HEK293 (cell line): ENCODE measurements at regions not wholly inside any gene's neighbourhood (a gene's known extent, or its start where the extent isn't known, plus 50 kb on each side); places are given as distances from the start of the nearest gene placed in this dataset.

Experiments used
- CTCF ChIA-PET: fragments of 350-600 bp; formaldehyde crosslinking; extraction: SDS; loops from one replicate; lab custom pipeline; 2021; ENCODE audit warnings: antibody characterized with exemption; lab: Yijun Ruan, JAX
- POLR2A ChIA-PET: fragments of 300-600 bp; formaldehyde crosslinking; extraction: SDS; loops from one replicate; lab custom pipeline; 2020; ENCODE audit warnings: antibody characterized with exemption, inconsistent platforms; lab: Yijun Ruan, JAX
- H3K27ac ChIP-seq: fragments of 200-500 bp; sonication (Bioruptor generic); 2 replicates; pipeline ENCODE4 v1.5.1; 2014; ENCODE audit warnings: low read depth, low read length, control low read depth, inconsistent platforms; ENCODE audit errors: extremely low read depth
- H3K36me3 ChIP-seq, 2 experiments: fragments of 200-500 bp in 1 of 2; sonication (Bioruptor generic) in 1 of 2; 1 replicate in 1 of 2; 2 replicates in 1 of 2; pipeline ENCODE4 v1.5.1; 2014 to 2017; ENCODE audit warnings: inconsistent platforms in 2 of 2, low read length in 2 of 2; ENCODE audit not compliant: control insufficient read depth in 2 of 2, insufficient read depth in 1 of 2
- H3K4me1 ChIP-seq: fragments of 200-500 bp; sonication (Bioruptor generic); 2 replicates; pipeline ENCODE4 v1.5.1; 2014; ENCODE audit warnings: mild to moderate bottlenecking, low read length, inconsistent platforms; ENCODE audit not compliant: control insufficient read depth, insufficient read depth
- H3K4me3 ChIP-seq: 2 replicates; pipeline ENCODE4 v1.5.1; 2011; ENCODE audit warnings: low read depth, mild to moderate bottlenecking, control low read depth, low read length, moderate library complexity
- H3K9me3 ChIP-seq: fragments of 200-500 bp; sonication (Bioruptor generic); 2 replicates; pipeline ENCODE4 v1.5.1; 2014; ENCODE audit warnings: low read depth, low read length, inconsistent platforms; ENCODE audit not compliant: control insufficient read depth, insufficient read depth
- BCL11B ChIP-seq: fragments of 450-650 bp; formaldehyde crosslinking; IDR thresholded peaks from 2 replicates; pipeline ENCODE4 v1.5.1; 2016; ENCODE audit warnings: low read depth, missing biosample characterization, missing genetic modification characterization
- OVOL3 ChIP-seq: fragments of 450-650 bp; formaldehyde crosslinking; IDR thresholded peaks from 2 replicates; pipeline ENCODE4 v1.5.1; 2016; ENCODE audit warnings: missing biosample characterization, missing genetic modification characterization
- PRDM10 ChIP-seq: fragments of 450-650 bp; formaldehyde crosslinking; IDR thresholded peaks from 2 replicates; pipeline ENCODE4 v1.5.1; 2016; ENCODE audit warnings: missing biosample characterization, missing genetic modification characterization
- RBAK ChIP-seq: fragments of 450-650 bp; formaldehyde crosslinking; IDR thresholded peaks from 2 replicates; pipeline ENCODE4 v1.5.1; 2016; ENCODE audit warnings: missing biosample characterization, missing genetic modification characterization
- SCRT2 ChIP-seq: fragments of 450-650 bp; formaldehyde crosslinking; IDR thresholded peaks from 2 replicates; pipeline ENCODE4 v1.5.1; 2016; ENCODE audit warnings: missing biosample characterization, missing genetic modification characterization
- YY2 ChIP-seq: fragments of 450-650 bp; formaldehyde crosslinking; IDR thresholded peaks from 2 replicates; pipeline ENCODE4 v1.5.1; 2016; ENCODE audit warnings: missing biosample characterization, missing genetic modification characterization
- ZBTB10 ChIP-seq: fragments of 450-650 bp; formaldehyde crosslinking; IDR thresholded peaks from 2 replicates; pipeline ENCODE4 v1.5.1; 2016; ENCODE audit warnings: missing biosample characterization, missing genetic modification characterization
- ZBTB26 ChIP-seq: fragments of 450-650 bp; formaldehyde crosslinking; optimal IDR thresholded peaks from 2 replicates; pipeline ENCODE3; 2016; ENCODE audit warnings: missing biosample characterization, mild to moderate bottlenecking, missing genetic modification characterization
- ZEB2 ChIP-seq: fragments of 450-650 bp; formaldehyde crosslinking; IDR thresholded peaks from 2 replicates; pipeline ENCODE4 v1.5.1; 2016; ENCODE audit warnings: missing biosample characterization, missing genetic modification characterization
- ZNF157 ChIP-seq: fragments of 450-650 bp; formaldehyde crosslinking; IDR thresholded peaks from 2 replicates; pipeline ENCODE4 v1.5.1; 2016; ENCODE audit warnings: missing biosample characterization, missing genetic modification characterization
- ZNF239 ChIP-seq: fragments of 450-650 bp; formaldehyde crosslinking; IDR thresholded peaks from 2 replicates; pipeline ENCODE4 v1.5.1; 2016; ENCODE audit warnings: missing biosample characterization, missing genetic modification characterization
- ZNF274 ChIP-seq, 2 experiments: fragments of 200-500 bp in 1 of 2; fragments of 450-650 bp in 1 of 2; sonication (Bioruptor generic) in 1 of 2; formaldehyde crosslinking in 1 of 2; IDR thresholded peaks; 2 replicates each; pipeline versions ENCODE4 v1.5.1 to v1.6.1; 2014 to 2016; ENCODE audit warnings: borderline replicate concordance in 1 of 2, inconsistent platforms in 1 of 2, low read length in 1 of 2, missing biosample characterization in 1 of 2, missing genetic modification characterization in 1 of 2
- ZNF362 ChIP-seq: fragments of 450-650 bp; formaldehyde crosslinking; IDR thresholded peaks from 2 replicates; pipeline ENCODE4 v1.5.1; 2016; ENCODE audit warnings: missing biosample characterization, missing genetic modification characterization
- ZNF433 ChIP-seq: fragments of 450-650 bp; formaldehyde crosslinking; IDR thresholded peaks from 2 replicates; pipeline ENCODE4 v1.5.1; 2016; ENCODE audit warnings: missing biosample characterization, missing genetic modification characterization, low read depth
- ZNF560 ChIP-seq: fragments of 450-650 bp; formaldehyde crosslinking; IDR thresholded peaks from 2 replicates; pipeline ENCODE4 v1.5.1; 2017; ENCODE audit warnings: missing biosample characterization, missing genetic modification characterization, borderline replicate concordance
- ZNF621 ChIP-seq: fragments of 450-650 bp; formaldehyde crosslinking; IDR thresholded peaks from 2 replicates; pipeline ENCODE4 v1.5.1; 2017; ENCODE audit warnings: missing biosample characterization, missing genetic modification characterization
- ZNF626 ChIP-seq: fragments of 450-650 bp; sonication (Bioruptor Pico); formaldehyde crosslinking; IDR thresholded peaks from 2 replicates; pipeline ENCODE4 v1.5.1; 2018; ENCODE audit warnings: missing biosample characterization, missing genetic modification characterization, inconsistent platforms

- TF ChIP-seq PRDM10 (tag by site-specific recombination) (no peak), YY2 (tag by site-specific recombination) (no peak), BCL11B (no peak), ZEB2 (tag by site-specific recombination) (no peak), ZNF621 (tag by site-specific recombination) (no peak)
These were observed 67.3 kb upstream of the WDR11 start (continued) for GRCh38 chr10:120783867-120784266.

- Histone ChIP-seq H3K4me1 (no peaks in the 10 kb centered on the region), H3K36me3 (no peaks in the 10 kb centered on the region), H3K9me3 (no peaks in the 10 kb centered on the region), H3K4me3 (no peak overlapping the region), H3K27ac (no peak overlapping the region)
- POLR2A ChIA-PET, result no interaction called here
- no peak for TF ChIP-seq ZNF239
- TF ChIP-seq ZNF274 (IDR thresholded peaks at IDR 0.05; ENCODE audit: low read length), result no peak
- no peak for TF ChIP-seq ZNF274 (tag by site-specific recombination; IDR thresholded peaks at IDR 0.05; ENCODE audit: borderline replicate concordance)
- no peak for TF ChIP-seq ZNF362 (tag by site-specific recombination)
- no peak for TF ChIP-seq ZNF560 (tag by site-specific recombination)
- TF ChIP-seq SCRT2 (tag by site-specific recombination), result no peak
- no peak for TF ChIP-seq ZNF157 (tag by site-specific recombination)
- no peak for TF ChIP-seq ZNF433
- TF ChIP-seq ZBTB10, result no peak
- TF ChIP-seq ZNF626, result no peak
- TF ChIP-seq OVOL3, result no peak
- TF ChIP-seq RBAK, result no peak
- no peak for TF ChIP-seq ZBTB26 (tag by site-specific recombination)
- CTCF ChIA-PET, result no interaction called here
These were observed 62.4 kb upstream of the WDR11 start for GRCh38 chr10:120788771-120789170.
